Heart left ventricle (tissue), 13 donors: ENCODE measurements at regions not wholly inside any gene's neighbourhood (a gene's known extent, or its start where the extent isn't known, plus 50 kb on each side); places are given as distances from the start of the nearest gene placed in this dataset.

Experiments
- CTCF ChIP-seq, 12 donors: fragments of 200-600 bp; sonication (generic) in 4 of 12; IDR thresholded peaks; one replicate each; pipeline versions ENCODE4 v1.5.0 to v1.8.0; 2018 to 2022; ENCODE audit warnings: antibody characterized with exemption in 12 of 12, mild to moderate bottlenecking in 5 of 12
- POLR2A ChIP-seq, 2 donors: fragments of 450-650 bp; IDR thresholded peaks; one replicate each; pipeline ENCODE4 v1.6.1; 2017; ENCODE audit warnings: antibody characterized with exemption in 2 of 2, mild to moderate bottlenecking in 2 of 2, moderate library complexity in 2 of 2
- donor health status: ischemic (EF 13 %, LVEDD 7.1; RV severe dilation, severe dysfunction).
- donor health status: DM: no; HTN: yes; CAD: no.
- donor health status: DM: no; HTN: no; CAD: no.
- donor health status: ischemic (EF 25% LVEDD 6.9; RV normal size, moderate dysfunction).
- donor health status: ischemic (EF 25% LVEDD 5.7; RV mildly dilated, moderate dysfunction).
- donor health status: ischemic (EF 35%, LVEDD 5.7; RV mildly dilated, moderate dysfunction).
- donor health status: nonischemic (EF 11% LVEDD 7.7; RV severe dilation, severe dysfunction).
- donor health status: DM: yes; HTN: yes; CAD: no.
- donor health status: PGD.
- donor health status: ischemic (EF 29% LVEDD 5.4; RV normal size, mild dysfunction).
- donor health status: nonischemic (EF 23%, LVEDD 6.1; RV moderate dilation, normal function).

DNA sequence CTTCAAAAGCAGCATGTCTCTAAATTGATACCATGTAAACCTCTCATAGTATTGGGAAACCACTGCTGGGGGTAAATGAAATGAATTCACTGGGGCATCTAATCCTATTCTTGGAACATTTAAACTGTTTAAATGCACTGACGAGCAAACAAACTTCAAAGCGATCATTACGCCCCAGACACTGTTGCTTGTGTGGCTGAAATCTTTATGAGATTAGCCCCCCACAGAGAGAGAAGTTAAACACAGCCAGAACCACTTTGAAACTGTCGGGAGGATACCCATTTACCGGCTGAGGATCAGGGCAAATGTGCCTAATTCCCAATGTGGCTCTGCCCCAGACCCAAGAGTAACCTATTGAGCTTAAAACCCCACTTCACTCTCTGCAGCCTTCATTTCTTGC lies 308.4 kb upstream of the CDIN1 start:
- TF ChIP-seq POLR2A (IDR thresholded peaks at IDR 0.05) (no peak), CTCF (IDR thresholded peaks at IDR 0.05) (no peak)
